ENCODE measurements at regions not wholly inside any gene's neighbourhood (a gene's known extent, or its start where the extent isn't known, plus 50 kb on each side); places are given as distances from the start of the nearest gene placed in this dataset.
A peak's percentile ranks its signal among the peaks of the same experiment; 100 is the strongest.

DNA sequence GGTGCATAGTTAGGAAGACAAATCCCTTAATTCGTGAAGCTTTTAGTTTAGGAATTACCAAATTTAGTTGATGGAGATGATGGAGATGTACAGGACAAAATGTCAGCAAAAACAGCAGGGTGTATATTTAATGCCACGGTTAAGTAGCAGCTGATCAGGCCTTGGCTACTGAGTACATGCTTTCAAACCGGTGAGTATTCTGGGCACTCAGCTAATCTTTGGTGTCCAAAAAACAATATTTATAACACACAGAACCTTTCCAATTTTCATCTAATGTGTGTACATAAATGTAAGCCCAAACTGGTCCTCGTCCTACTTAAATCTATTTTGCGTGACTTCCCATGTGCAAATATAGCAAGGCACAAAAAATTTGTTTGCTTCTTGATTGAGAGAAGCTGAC lies 703.4 kb upstream of the LINC00305 start:
- TF ChIP-seq, protein P1, sequence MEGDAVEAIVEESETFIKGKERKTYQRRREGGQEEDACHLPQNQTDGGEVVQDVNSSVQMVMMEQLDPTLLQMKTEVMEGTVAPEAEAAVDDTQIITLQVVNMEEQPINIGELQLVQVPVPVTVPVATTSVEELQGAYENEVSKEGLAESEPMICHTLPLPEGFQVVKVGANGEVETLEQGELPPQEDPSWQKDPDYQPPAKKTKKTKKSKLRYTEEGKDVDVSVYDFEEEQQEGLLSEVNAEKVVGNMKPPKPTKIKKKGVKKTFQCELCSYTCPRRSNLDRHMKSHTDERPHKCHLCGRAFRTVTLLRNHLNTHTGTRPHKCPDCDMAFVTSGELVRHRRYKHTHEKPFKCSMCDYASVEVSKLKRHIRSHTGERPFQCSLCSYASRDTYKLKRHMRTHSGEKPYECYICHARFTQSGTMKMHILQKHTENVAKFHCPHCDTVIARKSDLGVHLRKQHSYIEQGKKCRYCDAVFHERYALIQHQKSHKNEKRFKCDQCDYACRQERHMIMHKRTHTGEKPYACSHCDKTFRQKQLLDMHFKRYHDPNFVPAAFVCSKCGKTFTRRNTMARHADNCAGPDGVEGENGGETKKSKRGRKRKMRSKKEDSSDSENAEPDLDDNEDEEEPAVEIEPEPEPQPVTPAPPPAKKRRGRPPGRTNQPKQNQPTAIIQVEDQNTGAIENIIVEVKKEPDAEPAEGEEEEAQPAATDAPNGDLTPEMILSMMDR (conservative IDR thresholded peaks at IDR 0.05): no peak
- no peak overlapping the region; the same call in 1 of the 2 replicates for H3K27ac ChIP-seq

DNA sequence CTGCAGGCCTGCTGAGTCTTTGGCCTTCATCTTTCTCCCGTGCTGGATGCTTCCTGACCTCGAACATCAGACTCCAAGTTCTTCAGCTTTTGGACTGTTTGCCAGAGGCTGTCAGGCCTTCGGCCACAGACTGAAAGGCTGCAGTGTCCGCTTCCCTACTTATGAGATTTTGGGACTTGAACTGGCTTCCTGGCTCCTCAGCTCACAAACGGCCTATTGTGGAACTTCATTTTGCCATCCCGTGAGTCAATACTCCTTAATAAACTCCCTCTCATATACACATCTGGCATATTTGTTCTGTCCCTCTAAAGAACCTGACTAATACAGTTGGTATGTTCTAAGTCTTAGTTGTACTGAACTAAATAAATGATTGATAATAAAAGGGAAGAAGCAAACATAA lies 702.8 kb upstream of the LINC00305 start:
- peak overlapping the region; percentile 7; the same call in 1 of the 2 replicates for H3K27ac ChIP-seq
- TF ChIP-seq, protein P1 (conservative IDR thresholded peaks at IDR 0.05): no peak

DNA sequence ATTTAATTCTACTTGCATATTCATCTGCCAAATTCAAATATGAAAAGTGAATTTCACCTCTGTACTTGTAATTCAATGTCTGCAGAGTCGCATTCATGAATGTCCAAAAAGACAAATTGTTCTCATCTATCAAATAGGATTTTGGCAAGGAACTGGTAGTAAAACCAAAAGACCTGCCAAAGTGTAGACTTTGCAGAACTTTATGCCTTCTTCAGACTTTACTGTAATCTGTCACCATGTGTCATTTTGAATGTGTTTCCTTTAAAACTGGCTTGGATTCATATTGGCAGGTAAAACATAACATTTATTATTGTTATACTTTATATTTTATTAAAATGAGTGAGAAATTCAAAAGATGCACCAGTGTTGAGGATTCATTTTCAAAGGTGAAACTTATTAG lies 701.9 kb upstream of the LINC00305 start:
- TF ChIP-seq, protein P1 (conservative IDR thresholded peaks at IDR 0.05): no peak
- H3K27ac ChIP-seq: peak overlapping the region; percentile 7; the same call in 1 of the 2 replicates

DNA sequence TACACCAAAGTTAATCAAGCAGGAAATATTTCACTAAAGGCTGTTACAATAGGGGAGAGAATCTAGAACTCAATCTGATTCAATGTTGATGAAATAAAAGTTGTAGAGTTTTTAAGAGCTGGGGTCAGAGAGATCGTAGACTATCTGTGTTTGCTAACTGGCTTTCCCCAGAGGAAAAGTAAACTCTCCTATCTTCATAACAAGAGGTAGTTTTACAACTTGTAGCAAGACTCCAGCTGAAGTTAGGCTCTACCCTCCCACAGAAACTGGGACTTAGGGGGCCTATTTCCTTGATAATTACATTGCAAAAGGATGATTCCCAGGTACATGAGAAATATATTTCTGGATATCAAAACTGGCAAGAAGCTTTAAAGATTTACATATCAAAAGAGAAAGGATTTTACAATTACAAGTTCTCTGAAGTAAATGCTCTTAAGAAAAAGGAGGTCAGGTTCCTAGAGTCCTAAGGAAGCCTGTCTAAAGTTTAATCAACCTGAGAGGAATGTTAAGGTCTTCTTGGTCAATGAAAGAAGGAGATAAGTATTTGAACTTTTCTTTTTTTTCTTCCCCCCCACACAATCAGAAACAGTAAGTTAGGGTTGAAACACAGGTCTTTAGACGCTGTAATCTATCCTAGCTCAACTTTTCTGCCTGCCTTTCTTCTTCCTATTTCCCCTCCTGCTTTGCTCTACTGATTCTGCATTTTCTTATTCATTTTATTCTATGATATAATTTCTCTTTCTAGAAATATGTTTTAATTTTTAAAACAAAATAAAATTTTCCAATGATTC lies 692.2 kb upstream of the LINC00305 start:
- peak overlapping the region; percentile 5; the same call in 1 of the 2 replicates for H3K27ac ChIP-seq
- TF ChIP-seq, protein P1 (conservative IDR thresholded peaks at IDR 0.05): no peak

DNA sequence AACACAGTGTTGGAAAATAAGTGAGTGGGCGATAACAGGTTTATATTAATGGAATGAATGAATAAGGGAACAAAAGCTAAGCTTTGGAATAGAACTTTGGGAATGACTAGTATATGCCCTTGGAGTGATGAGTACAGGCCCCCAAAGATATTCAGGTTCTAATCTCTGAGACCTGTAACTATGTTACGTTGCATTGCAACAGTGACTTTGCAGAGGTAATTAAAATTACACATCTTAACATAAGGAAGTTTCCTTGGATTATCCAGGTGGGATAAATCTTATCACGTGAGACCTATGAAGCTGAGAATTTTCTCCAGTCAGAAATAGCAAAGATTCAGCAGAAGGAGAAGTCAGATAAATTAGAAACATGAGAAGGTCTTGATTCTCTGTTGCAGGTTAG lies 661.5 kb upstream of the LINC00305 start:
- TF ChIP-seq, protein P1 (conservative IDR thresholded peaks at IDR 0.05): no peak

DNA sequence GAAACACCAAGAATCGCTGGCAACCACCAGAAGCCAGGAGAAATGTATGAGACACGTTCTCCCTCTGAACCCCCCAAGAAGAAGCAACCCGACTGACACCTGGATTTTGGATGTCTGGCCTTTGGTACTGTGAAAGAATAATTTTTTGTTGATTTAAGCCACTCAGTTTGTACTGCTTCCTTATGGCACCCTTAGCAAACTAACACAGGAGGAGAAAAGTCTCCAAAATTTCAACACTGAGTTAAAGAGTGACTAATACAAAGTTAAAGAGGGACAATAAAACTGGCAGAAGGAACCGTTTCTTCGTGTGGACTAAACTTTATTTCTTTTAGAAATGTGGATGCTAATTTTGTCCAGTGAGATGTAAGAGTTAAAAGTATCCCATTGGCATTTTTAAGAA lies 660.9 kb upstream of the LINC00305 start:
- TF ChIP-seq, protein P1 (conservative IDR thresholded peaks at IDR 0.05): no peak
- H3K27ac ChIP-seq: no peak overlapping the region

More for the DNA sequence above, 661.5 kb upstream of the LINC00305 start:
- H3K27ac ChIP-seq: no peak overlapping the region

DNA sequence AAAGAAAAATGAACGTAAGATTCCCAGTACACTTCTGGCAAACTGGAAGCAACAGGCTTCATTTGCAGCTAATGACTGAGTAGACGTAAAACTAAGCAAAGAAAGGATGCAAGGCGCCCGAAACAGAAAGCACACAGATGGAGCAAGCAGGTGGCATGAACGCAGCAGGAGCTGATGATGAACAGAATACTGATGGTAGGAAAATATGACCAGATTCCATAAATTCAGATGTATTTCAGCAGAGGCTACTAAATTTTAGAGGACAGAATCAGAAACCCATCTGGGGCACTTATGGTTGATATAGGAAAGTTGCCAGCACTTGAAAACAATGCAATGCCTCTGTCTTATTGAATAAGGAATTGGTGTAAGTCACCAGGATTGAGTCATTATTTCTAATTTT lies 658.7 kb upstream of the LINC00305 start:
- TF ChIP-seq, protein P1 (conservative IDR thresholded peaks at IDR 0.05): no peak
- H3K27ac ChIP-seq: no peak overlapping the region

Data from VCaP (cell line).